ENCODE measurements at regions not wholly inside any gene's neighbourhood (a gene's known extent, or its start where the extent isn't known, plus 50 kb on each side); places are given as distances from the start of the nearest gene placed in this dataset.
"Not testable (repeated sequence)": the region's sequence is repeated elsewhere in the genome, so short reads cannot be mapped to it uniquely, and the experiment has no call there.

GRCh38 chr2:113386780-113387433 is 50.6 kb upstream of the ZNG1B start:
- not testable (repeated sequence) for DNase-seq (ENCODE audit: low read depth, low spot score)

DNA sequence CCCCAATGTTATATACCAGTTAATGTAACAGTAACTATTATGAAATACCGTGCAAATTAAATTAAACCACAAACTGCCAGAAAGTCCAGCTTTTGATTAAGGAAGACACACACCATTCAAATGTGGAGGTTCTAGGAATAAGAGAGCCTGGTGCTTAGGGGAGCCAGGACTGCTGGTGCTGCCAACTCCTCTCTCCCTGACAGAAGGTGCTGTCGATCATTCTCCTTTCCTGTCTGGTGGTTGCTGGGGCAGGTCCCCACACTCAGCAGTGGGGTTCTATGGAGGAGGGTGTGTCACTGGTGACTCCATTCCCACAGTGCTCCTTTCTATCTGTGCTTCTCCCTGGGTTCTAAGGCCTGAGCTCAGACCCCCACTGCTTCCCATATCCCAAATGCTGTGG is 57.9 kb upstream of the ZNG1B start:
- DNase-seq (ENCODE audit: low read depth, low spot score) = not testable (repeated sequence)

GRCh38 chr2:113376913-113377445 is 60.5 kb upstream of the ZNG1B start:
- DNase-seq (ENCODE audit: low read depth, low spot score) = no peak

DNA sequence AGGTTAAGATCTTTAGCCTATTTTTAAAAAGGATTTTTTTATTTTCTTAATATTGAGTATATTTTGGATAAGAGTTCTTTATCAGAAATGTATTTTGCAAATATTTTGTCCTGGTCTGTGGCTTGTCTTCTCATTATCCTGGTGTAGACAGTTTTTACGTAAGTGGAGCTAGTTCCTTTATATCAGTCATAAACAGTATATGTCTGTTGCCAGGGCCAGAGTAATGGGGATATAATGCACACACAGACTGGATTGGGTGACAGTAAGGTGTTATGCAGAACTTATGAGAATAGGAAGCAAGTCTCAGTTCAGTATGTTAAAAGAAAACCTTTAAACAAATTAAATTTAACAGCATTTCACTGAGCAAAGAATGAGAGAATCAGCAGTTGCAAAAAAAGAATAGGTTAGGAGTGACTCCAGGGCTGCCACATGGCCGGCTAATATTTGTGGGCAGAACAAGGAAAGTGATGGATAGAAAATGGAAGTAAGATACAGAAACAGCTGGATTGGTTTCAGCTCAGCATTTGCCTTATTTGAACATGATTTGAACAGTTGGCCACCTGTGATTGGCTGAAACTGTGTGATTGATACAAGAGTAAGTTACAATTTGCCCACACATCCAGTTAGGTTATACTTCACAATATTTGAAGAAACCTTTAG is 61.1 kb upstream of the ZNG1B start:
- no peak for DNase-seq (ENCODE audit: low read depth, low spot score)

- DNase-seq (ENCODE audit: low read depth, low spot score) = not testable (repeated sequence)
Observed at GRCh38 chr2:113374857-113375256, 62.6 kb upstream of the ZNG1B start.

- DNase-seq (ENCODE audit: low read depth, low spot score) = not testable (repeated sequence)
Observed at GRCh38 chr2:113372258-113372834, 65.1 kb upstream of the ZNG1B start.

- DNase-seq (ENCODE audit: low read depth, low spot score) = peak; percentile 9
Observed at GRCh38 chr2:113370478-113371091, 66.9 kb upstream of the ZNG1B start.

DNA sequence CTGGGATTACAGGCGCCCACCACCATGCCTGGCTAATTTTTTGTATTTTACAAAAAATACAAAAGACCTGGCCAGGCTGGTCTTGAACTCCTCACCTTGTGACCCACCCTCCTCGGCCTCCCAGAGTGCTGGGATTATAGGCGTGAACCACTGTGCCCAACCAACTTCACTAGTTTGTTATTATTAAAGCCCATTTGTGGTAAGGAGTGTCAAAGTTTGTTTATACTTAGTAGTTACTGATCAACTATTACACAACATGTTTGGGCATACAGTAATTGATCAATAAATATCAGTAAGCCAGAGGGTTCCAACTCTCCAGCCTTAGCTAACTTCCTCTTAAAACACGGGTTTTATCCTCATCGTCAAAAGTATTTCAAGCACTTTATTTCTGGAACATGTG is 67.5 kb upstream of the ZNG1B start:
- DNase-seq (ENCODE audit: low read depth, low spot score) = no peak

DNA sequence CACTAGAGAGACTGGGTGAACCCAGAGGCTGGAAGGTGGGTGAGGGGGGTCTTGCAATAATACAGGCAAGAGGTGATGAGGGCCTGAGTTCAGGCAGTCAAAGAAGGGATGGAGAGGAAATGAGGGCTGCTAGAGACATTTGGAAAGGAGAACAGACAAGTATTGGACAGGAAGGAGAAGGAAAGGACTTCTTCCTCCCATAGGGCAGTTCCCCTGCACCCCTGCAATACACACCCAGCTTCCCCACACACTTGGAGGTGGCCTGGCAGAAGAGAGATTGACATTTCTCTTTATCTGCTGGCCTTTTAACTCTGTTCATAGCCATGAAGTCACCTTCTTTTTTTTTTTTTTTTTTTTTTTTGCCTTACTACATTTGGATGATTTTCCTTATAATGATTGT is 68.9 kb upstream of the ZNG1B start:
- not testable (repeated sequence) for DNase-seq (ENCODE audit: low read depth, low spot score)

- DNase-seq (ENCODE audit: low read depth, low spot score) = not testable (repeated sequence)
Observed at GRCh38 chr2:113366821-113367220, 70.7 kb upstream of the ZNG1B start.

- not testable (repeated sequence) for DNase-seq (ENCODE audit: low read depth, low spot score)
Observed at GRCh38 chr2:113365791-113366190, 71.7 kb upstream of the ZNG1B start.

DNA sequence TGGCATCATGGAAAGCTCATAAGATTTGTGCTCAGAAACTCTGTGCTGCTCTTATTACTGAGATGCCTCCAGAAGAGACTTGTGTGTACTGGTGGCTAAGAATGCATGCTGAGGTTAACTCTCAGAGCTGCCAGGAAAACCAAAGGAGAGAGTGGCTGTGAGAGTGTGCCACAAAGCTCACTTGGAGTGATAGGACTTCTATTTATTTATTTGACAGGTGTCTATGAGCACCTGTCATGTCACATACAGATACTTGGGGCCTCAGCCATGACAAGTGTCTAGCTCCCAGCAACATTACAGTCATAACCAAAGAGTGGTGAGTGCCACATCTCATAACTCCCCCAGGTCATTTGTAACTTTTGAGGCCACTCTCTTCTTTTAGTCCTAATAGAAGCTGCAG is 72.2 kb upstream of the ZNG1B start:
- DNase-seq (ENCODE audit: low read depth, low spot score) = not testable (repeated sequence)

DNA sequence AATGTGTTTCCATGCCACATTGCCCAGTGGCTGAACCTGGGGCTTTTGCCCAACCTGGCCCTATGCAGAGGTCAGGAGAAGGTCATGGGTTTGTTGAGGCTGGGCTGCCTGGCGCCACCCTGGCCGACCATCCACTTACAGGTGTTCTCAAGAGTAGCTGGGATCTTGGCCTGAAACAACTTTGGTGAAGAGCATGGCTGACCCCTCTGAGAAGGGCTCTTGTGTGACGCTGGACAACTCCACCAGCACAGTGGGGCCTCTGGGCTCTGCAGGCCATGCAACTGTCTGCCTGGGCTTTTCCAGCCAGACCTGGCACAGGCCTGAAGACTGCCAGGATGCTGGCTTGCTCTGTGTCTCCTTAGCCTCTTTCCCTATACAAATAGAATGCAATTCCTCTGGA is 76.4 kb upstream of the ZNG1B start:
- DNase-seq (ENCODE audit: low read depth, low spot score) = no peak

DNA sequence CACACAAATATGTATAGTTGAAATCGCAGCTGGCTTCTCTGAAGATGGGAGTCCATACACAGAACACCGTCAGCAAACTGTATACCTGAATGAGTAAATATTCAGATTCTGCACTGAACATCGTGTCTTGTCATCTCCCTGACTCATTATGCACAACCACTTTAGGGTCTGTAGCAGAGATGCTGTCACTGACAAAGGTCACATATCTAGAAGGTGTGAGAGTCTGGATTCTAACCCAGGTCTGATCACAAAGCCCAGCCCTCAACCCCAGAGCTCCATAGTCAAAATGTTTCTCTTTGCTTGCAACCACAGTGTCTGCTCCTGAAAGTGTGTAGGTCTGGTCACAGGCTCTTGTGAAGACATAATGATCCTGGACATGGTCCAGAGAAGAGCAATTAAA is 78.3 kb upstream of the PAX8 start:
- no peak for DNase-seq (ENCODE audit: low read depth, low spot score)

DNA sequence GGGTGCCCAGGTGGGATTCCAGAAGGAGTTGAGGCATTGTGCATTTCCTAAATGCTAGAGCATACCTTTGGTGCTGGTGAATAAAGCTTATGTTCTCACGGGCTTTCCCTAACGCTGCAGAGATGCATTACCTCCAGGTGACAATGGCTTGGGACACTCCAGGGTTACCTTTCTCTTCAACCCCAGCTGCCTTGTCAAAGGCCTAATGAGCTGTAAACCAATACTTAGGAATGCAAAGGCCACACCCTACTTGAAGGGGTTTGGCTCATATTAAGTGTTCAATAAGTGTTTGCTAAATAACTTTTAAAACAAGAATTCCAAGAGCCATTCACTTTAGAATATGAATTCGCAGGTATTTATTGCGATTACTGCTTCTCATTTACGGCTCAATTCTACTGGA is 77.6 kb upstream of the PAX8 start:
- not testable (repeated sequence) for DNase-seq (ENCODE audit: low read depth, low spot score)

- not testable (repeated sequence) for DNase-seq (ENCODE audit: low read depth, low spot score)
Observed at GRCh38 chr2:113355339-113356015, 76.8 kb upstream of the PAX8 start.

GRCh38 chr2:113351375-113352355 is 72.9 kb upstream of the PAX8 start:
- no peak for DNase-seq (ENCODE audit: low read depth, low spot score)

GRCh38 chr2:113343800-113344199 is 65.1 kb upstream of the PAX8 start:
- not testable (repeated sequence) for DNase-seq (ENCODE audit: low read depth, low spot score)

GRCh38 chr2:113342650-113343049 is 63.9 kb upstream of the PAX8 start:
- no peak for DNase-seq (ENCODE audit: low read depth, low spot score)

DNA sequence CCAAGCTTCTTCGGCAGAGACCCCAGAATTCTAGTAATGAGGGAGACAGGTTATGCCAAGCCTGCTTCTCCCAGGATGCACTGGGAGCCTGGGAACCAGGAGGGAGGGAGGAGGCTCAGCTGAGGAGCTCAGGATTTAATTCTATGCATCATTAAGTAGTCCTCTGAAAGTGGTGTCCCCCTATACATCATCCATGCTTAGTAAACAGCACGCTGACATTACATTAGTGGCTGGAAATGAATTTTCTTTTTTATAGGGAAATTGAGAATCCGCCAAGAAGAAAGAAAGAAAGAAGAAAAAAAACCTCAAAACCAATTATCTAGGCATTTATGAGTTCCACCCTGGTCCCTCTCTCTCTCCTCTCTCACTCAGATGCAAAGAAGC is 63.1 kb upstream of the PAX8 start:
- DNase-seq (ENCODE audit: low read depth, low spot score) = not testable (repeated sequence)
